ENCODE measurements at regions not wholly inside any gene's neighbourhood (a gene's known extent, or its start where the extent isn't known, plus 50 kb on each side); places are given as distances from the start of the nearest gene placed in this dataset.

DNA sequence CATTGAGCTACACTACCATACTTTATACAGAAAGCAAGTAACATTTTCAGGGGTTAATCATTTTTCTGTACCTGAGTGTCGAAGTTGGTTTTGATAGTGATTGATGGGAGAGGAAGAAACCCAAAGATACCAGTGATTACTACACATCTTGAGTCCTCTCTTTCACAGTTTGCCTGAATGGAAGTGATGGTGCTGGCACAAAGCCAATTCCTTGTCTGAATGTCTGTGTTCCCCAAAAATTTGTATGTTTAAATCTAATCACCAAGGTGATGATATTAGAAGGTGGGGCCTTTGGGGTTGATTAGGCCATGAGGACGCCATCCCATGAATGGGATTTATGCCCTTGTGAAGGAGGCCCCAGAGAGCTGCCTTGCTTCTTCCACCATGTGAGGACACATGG lies 696.9 kb upstream of the ANKRD30A start (continued):
- TF ChIP-seq, protein P1, sequence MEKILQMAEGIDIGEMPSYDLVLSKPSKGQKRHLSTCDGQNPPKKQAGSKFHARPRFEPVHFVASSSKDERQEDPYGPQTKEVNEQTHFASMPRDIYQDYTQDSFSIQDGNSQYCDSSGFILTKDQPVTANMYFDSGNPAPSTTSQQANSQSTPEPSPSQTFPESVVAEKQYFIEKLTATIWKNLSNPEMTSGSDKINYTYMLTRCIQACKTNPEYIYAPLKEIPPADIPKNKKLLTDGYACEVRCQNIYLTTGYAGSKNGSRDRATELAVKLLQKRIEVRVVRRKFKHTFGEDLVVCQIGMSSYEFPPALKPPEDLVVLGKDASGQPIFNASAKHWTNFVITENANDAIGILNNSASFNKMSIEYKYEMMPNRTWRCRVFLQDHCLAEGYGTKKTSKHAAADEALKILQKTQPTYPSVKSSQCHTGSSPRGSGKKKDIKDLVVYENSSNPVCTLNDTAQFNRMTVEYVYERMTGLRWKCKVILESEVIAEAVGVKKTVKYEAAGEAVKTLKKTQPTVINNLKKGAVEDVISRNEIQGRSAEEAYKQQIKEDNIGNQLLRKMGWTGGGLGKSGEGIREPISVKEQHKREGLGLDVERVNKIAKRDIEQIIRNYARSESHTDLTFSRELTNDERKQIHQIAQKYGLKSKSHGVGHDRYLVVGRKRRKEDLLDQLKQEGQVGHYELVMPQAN (conservative IDR thresholded peaks at IDR 0.05) = no peak
- TF ChIP-seq SUZ12 (IDR thresholded peaks at IDR 0.05; ENCODE audit: unreplicated experiment) (no peak), TAF1 (IDR thresholded peaks at IDR 0.05; ENCODE audit: borderline replicate concordance, low read depth, low read length) (no peak), ZNF274 (IDR thresholded peaks at IDR 0.05; ENCODE audit: insufficient read depth, insufficient read length) (no peak), ASH2L (IDR thresholded peaks at IDR 0.05; ENCODE audit: borderline replicate concordance, low read depth) (no peak), HDGF (IDR thresholded peaks at IDR 0.05) (no peak), ZZZ3 (IDR thresholded peaks at IDR 0.05; ENCODE audit: control insufficient read depth, insufficient read length, low read depth) (no peak), SP1 (IDR thresholded peaks at IDR 0.05; ENCODE audit: low read depth, low read length) (no peak)

GRCh38 chr10:36425131-36425797 lies 700.1 kb upstream of the ANKRD30A start:
- no peak overlapping the region for H3K4me2 ChIP-seq (ENCODE audit: control insufficient read depth, insufficient read depth)
- in situ Hi-C loops (cut with MboI) (no loop called here), intact Hi-C loops (cut with micrococcal nuclease; ENCODE audit: unreplicated experiment) (no loop called here)
- no peak for FAIRE-seq
- no peak overlapping the region for H2AFZ ChIP-seq (ENCODE audit: control insufficient read depth, low read depth, low read length)
- no peaks in the 10 kb centered on the region for H3K36me3 ChIP-seq (ENCODE audit: control insufficient read depth in 2 of 2, insufficient read depth in 2 of 2, low read length in 1 of 2)
- H3K9ac ChIP-seq (ENCODE audit: control insufficient read depth, insufficient read depth, low read length) = no peak overlapping the region
- no peaks in the 10 kb centered on the region for H3K4me1 ChIP-seq (ENCODE audit: control insufficient read depth, insufficient read depth, low read length)
- CTCF ChIA-PET = no interaction called here
- H3K4me3 ChIP-seq = no peak overlapping the region
- no peaks in the 10 kb centered on the region for H3K79me2 ChIP-seq (ENCODE audit: control insufficient read depth, insufficient read depth, low read length)
- SMC1A ChIA-PET (ENCODE audit: uncharacterized antibody, unreplicated experiment) = no interaction called here
- POLR2A ChIA-PET = no interaction called here
- DNase-seq (ENCODE audit: low read depth, low spot score) = no peak
- no peaks in the 10 kb centered on the region for H4K20me1 ChIP-seq (ENCODE audit: control insufficient read depth, insufficient read depth)
- no peak overlapping the region for H3K27ac ChIP-seq (ENCODE audit: control insufficient read depth, insufficient read depth)
- RAD21 ChIA-PET (ENCODE audit: unreplicated experiment) = no interaction called here
- no peaks in the 10 kb centered on the region for H3K27me3 ChIP-seq (replicated peaks in 1 of 2; ENCODE audit: control insufficient read depth in 2 of 2, insufficient read depth in 2 of 2, low read length in 1 of 2)
- BruUV-seq (replicated peaks) = no TSS peak
- no peak for ATAC-seq
- no peaks in the 10 kb centered on the region for H3K9me3 ChIP-seq (replicated peaks; ENCODE audit: control insufficient read depth, insufficient read depth, low read length)
- TF ChIP-seq, protein P2, sequence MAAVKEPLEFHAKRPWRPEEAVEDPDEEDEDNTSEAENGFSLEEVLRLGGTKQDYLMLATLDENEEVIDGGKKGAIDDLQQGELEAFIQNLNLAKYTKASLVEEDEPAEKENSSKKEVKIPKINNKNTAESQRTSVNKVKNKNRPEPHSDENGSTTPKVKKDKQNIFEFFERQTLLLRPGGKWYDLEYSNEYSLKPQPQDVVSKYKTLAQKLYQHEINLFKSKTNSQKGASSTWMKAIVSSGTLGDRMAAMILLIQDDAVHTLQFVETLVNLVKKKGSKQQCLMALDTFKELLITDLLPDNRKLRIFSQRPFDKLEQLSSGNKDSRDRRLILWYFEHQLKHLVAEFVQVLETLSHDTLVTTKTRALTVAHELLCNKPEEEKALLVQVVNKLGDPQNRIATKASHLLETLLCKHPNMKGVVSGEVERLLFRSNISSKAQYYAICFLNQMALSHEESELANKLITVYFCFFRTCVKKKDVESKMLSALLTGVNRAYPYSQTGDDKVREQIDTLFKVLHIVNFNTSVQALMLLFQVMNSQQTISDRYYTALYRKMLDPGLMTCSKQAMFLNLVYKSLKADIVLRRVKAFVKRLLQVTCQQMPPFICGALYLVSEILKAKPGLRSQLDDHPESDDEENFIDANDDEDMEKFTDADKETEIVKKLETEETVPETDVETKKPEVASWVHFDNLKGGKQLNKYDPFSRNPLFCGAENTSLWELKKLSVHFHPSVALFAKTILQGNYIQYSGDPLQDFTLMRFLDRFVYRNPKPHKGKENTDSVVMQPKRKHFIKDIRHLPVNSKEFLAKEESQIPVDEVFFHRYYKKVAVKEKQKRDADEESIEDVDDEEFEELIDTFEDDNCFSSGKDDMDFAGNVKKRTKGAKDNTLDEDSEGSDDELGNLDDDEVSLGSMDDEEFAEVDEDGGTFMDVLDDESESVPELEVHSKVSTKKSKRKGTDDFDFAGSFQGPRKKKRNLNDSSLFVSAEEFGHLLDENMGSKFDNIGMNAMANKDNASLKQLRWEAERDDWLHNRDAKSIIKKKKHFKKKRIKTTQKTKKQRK (IDR thresholded peaks at IDR 0.05; ENCODE audit: low read depth, low read length) = no peak
- TF ChIP-seq, protein P3, sequence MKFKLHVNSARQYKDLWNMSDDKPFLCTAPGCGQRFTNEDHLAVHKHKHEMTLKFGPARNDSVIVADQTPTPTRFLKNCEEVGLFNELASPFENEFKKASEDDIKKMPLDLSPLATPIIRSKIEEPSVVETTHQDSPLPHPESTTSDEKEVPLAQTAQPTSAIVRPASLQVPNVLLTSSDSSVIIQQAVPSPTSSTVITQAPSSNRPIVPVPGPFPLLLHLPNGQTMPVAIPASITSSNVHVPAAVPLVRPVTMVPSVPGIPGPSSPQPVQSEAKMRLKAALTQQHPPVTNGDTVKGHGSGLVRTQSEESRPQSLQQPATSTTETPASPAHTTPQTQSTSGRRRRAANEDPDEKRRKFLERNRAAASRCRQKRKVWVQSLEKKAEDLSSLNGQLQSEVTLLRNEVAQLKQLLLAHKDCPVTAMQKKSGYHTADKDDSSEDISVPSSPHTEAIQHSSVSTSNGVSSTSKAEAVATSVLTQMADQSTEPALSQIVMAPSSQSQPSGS (IDR thresholded peaks at IDR 0.05; ENCODE audit: low read length) = no peak
- TF ChIP-seq MEF2B (IDR thresholded peaks at IDR 0.05; ENCODE audit: partially characterized antibody, poor library complexity, severe bottlenecking) (no peak), NBN (IDR thresholded peaks at IDR 0.05) (no peak), TCF7 (IDR thresholded peaks at IDR 0.05; ENCODE audit: borderline replicate concordance) (no peak), NFYB (IDR thresholded peaks at IDR 0.05; ENCODE audit: insufficient read depth, low read depth, low read length) (no peak), NFYA (IDR thresholded peaks at IDR 0.05; ENCODE audit: borderline replicate concordance, low read depth, low read length) (no peak), FOS (IDR thresholded peaks at IDR 0.05; ENCODE audit: borderline replicate concordance, extremely low read depth, insufficient read length) (no peak)
